ENCODE measurements at regions not wholly inside any gene's neighbourhood (a gene's known extent, or its start where the extent isn't known, plus 50 kb on each side); places are given as distances from the start of the nearest gene placed in this dataset.
A peak's percentile ranks its signal among the peaks of the same experiment; 100 is the strongest.
"Not testable (repeated sequence)": the region's sequence is repeated elsewhere in the genome, so short reads cannot be mapped to it uniquely, and the experiment has no call there.

GRCh38 chr18:22286585-22286984 is 117.2 kb downstream of the GATA6 start:
- no peak for TF ChIP-seq CTCF (conservative IDR thresholded peaks at IDR 0.05; ENCODE audit: low read depth, low read length)
- no peak overlapping the region for H3K4me3 ChIP-seq (ENCODE audit: low read length)
- DNase-seq (ENCODE audit: low read depth) = no peak

- no peak for DNase-seq (ENCODE audit: low read depth)
- H3K4me3 ChIP-seq (ENCODE audit: low read length) = no peak overlapping the region
- no peak for TF ChIP-seq CTCF (conservative IDR thresholded peaks at IDR 0.05; ENCODE audit: low read depth, low read length)
Observed at GRCh38 chr18:22285361-22286140, 116.2 kb downstream of the GATA6 start.

- no peak for DNase-seq (ENCODE audit: low read depth)
- H3K4me3 ChIP-seq (ENCODE audit: low read length) = no peak overlapping the region
- no peak for TF ChIP-seq CTCF (conservative IDR thresholded peaks at IDR 0.05; ENCODE audit: low read depth, low read length)
Observed at GRCh38 chr18:22284581-22285360, 115.4 kb downstream of the GATA6 start.

- DNase-seq (ENCODE audit: low read depth) = not testable (repeated sequence)
Observed at GRCh38 chr18:22283855-22284254, 114.5 kb downstream of the GATA6 start.

GRCh38 chr18:22283397-22283796 is 114.0 kb downstream of the GATA6 start:
- no peak overlapping the region for H3K4me3 ChIP-seq (ENCODE audit: low read length)
- no peak for DNase-seq (ENCODE audit: low read depth)
- TF ChIP-seq CTCF (conservative IDR thresholded peaks at IDR 0.05; ENCODE audit: low read depth, low read length) = no peak

More at GRCh38 chr18:22283855-22284254, 114.5 kb downstream of the GATA6 start:
- H3K4me3 ChIP-seq (ENCODE audit: low read length) = not testable (repeated sequence)

- no peak for TF ChIP-seq CTCF (conservative IDR thresholded peaks at IDR 0.05; ENCODE audit: low read depth, low read length)
- no peak overlapping the region for H3K4me3 ChIP-seq (ENCODE audit: low read length)
- DNase-seq (ENCODE audit: low read depth) = no peak
Observed at GRCh38 chr18:22283116-22283395, 113.7 kb downstream of the GATA6 start.

GRCh38 chr18:22282311-22283115 is 113.1 kb downstream of the GATA6 start:
- peak; percentile 86 for DNase-seq (ENCODE audit: low read depth)
- no peak overlapping the region for H3K4me3 ChIP-seq (ENCODE audit: low read length)
- no peak for TF ChIP-seq CTCF (conservative IDR thresholded peaks at IDR 0.05; ENCODE audit: low read depth, low read length)

All from retinal pigment epithelial cell (primary cell).